GM23338 (cell line): ENCODE measurements at regions not wholly inside any gene's neighbourhood (a gene's known extent, or its start where the extent isn't known, plus 50 kb on each side); places are given as distances from the start of the nearest gene placed in this dataset.

Source experiments
- ATAC-seq: fragments of 200-7000 bp; cut with Tn5 transposase; 3 replicates; pipeline ENCODE4 v1.9.1; 2020
- DNase-seq: peaks from one replicate; pipeline ENCODE4 v3.0.0-alpha.2; 2015; ENCODE audit warnings: low spot score
- H2AFZ ChIP-seq: fragments of 200-600 bp; sonication (generic); 2 replicates; pipeline ENCODE4 v1.8.0; 2016; ENCODE audit warnings: antibody characterized with exemption, mild to moderate bottlenecking, moderate library complexity
- H3F3A ChIP-seq: fragments of 200-600 bp; sonication (generic); replicated peaks from 2 replicates; pipeline ENCODE4 v1.8.0; 2017; ENCODE audit warnings: antibody characterized with exemption, mixed run types, low read depth
- H3K27ac ChIP-seq: fragments of 200-600 bp; sonication (generic); 2 replicates; pipeline ENCODE4 v1.6.1; 2016; ENCODE audit warnings: low read depth
- H3K27me3 ChIP-seq: fragments of 200-600 bp; sonication (generic); 2 replicates; pipeline ENCODE4 v1.8.0; 2016; ENCODE audit warnings: mild to moderate bottlenecking, mixed run types, moderate library complexity; ENCODE audit not compliant: insufficient read depth
- H3K36me3 ChIP-seq: fragments of 200-600 bp; sonication (generic); 2 replicates; pipeline ENCODE4 v1.8.0; 2016; ENCODE audit warnings: mild to moderate bottlenecking; ENCODE audit not compliant: insufficient read depth
- H3K4me1 ChIP-seq: fragments of 200-600 bp; sonication (generic); 2 replicates; pipeline ENCODE4 v1.8.0; 2016; ENCODE audit warnings: mild to moderate bottlenecking, moderate library complexity; ENCODE audit not compliant: insufficient read depth
- H3K4me2 ChIP-seq: fragments of 200-600 bp; sonication (generic); 2 replicates; pipeline ENCODE4 v1.7.1; 2017; ENCODE audit warnings: mixed run types
- H3K4me3 ChIP-seq: fragments of 200-600 bp; sonication (generic); 2 replicates; pipeline ENCODE4 v1.6.1; 2016; ENCODE audit warnings: mixed run types
- H3K79me2 ChIP-seq: fragments of 200-600 bp; sonication (generic); replicated peaks from 2 replicates; pipeline ENCODE4 v1.8.0; 2017; ENCODE audit warnings: mild to moderate bottlenecking; ENCODE audit not compliant: insufficient read depth
- H3K9me2 ChIP-seq: fragments of 200-600 bp; sonication (generic); 2 replicates; pipeline ENCODE4 v1.8.0; 2017; ENCODE audit not compliant: insufficient read depth
- H4K20me1 ChIP-seq: fragments of 200-600 bp; sonication (generic); replicated peaks from 2 replicates; pipeline ENCODE4 v1.8.0; 2017; ENCODE audit warnings: mild to moderate bottlenecking; ENCODE audit not compliant: insufficient read depth
- H3K27ac Mint-ChIP-seq: 2 replicates; pipeline ENCODE4 v1.8.0; 2020; ENCODE audit warnings: inconsistent platforms, mild to moderate bottlenecking, moderate library complexity, mixed read lengths
- H3K27me3 Mint-ChIP-seq: 3 replicates; pipeline ENCODE4 v1.8.0; 2022; ENCODE audit warnings: low read depth, mild to moderate bottlenecking, moderate library complexity, mixed read lengths, inconsistent platforms; ENCODE audit not compliant: insufficient read depth, poor library complexity
- H3K36me3 Mint-ChIP-seq: 3 replicates; pipeline ENCODE4 v1.8.0; 2021; ENCODE audit warnings: low read depth, mild to moderate bottlenecking, inconsistent platforms, moderate library complexity, mixed read lengths
- H3K4me1 Mint-ChIP-seq: 3 replicates; pipeline ENCODE4 v1.8.0; 2020; ENCODE audit warnings: mild to moderate bottlenecking, inconsistent platforms, mixed read lengths
- H3K4me3 Mint-ChIP-seq: 3 replicates; pipeline ENCODE4 v1.8.0; 2021; ENCODE audit warnings: moderate library complexity, mild to moderate bottlenecking, inconsistent platforms, mixed read lengths
- H3K9me3 Mint-ChIP-seq: 3 replicates; pipeline ENCODE4 v1.8.0; 2020; ENCODE audit warnings: moderate library complexity, mild to moderate bottlenecking, inconsistent platforms, mixed read lengths
- CREB1 ChIP-seq: fragments of 250-450 bp; sonication (Bioruptor Pico); IDR thresholded peaks from 2 replicates; pipeline ENCODE4 v1.5.0; 2020; ENCODE audit warnings: low read depth, mild to moderate bottlenecking, moderate library complexity
- EZH2 ChIP-seq: fragments of 200-600 bp; sonication (generic); IDR thresholded peaks from one replicate; pipeline ENCODE4 v1.8.0; 2017; ENCODE audit warnings: antibody characterized with exemption, mild to moderate bottlenecking, low read depth; ENCODE audit not compliant: unreplicated experiment
- JUNB ChIP-seq: IDR thresholded peaks from one replicate; pipeline ENCODE4 v1.6.1; 2016; ENCODE audit warnings: antibody characterized with exemption; ENCODE audit not compliant: unreplicated experiment
- NANOG ChIP-seq: IDR thresholded peaks from 2 replicates; pipeline ENCODE4 v1.6.1; 2016; ENCODE audit warnings: antibody characterized with exemption, borderline replicate concordance
- POLR2AphosphoS5 ChIP-seq: IDR thresholded peaks from 2 replicates; pipeline ENCODE4 v1.6.1; 2016; ENCODE audit warnings: antibody characterized with exemption, low read depth
- REST ChIP-seq: IDR thresholded peaks from one replicate; pipeline ENCODE4 v1.6.1; 2018; ENCODE audit warnings: antibody characterized with exemption; ENCODE audit not compliant: unreplicated experiment
- STAT1 ChIP-seq: IDR thresholded peaks from one replicate; pipeline ENCODE4 v1.6.1; 2016; ENCODE audit warnings: antibody characterized with exemption; ENCODE audit not compliant: unreplicated experiment
- ZNF331 ChIP-seq: fragments of 250-450 bp; sonication (Bioruptor Pico); IDR thresholded peaks from 2 replicates; pipeline ENCODE4 v1.5.0; 2020; ENCODE audit warnings: low read depth, mild to moderate bottlenecking, moderate library complexity
- TF ChIP-seq, protein P1 (sequence below), 2 experiments: fragments of 200-600 bp in 1 of 2; sonication (generic) in 1 of 2; conservative IDR thresholded peaks; 2 replicates each; pipeline versions ENCODE4 v1.5.1 to v1.6.1; 2016 to 2017; ENCODE audit warnings: antibody characterized with exemption in 2 of 2, low read depth in 2 of 2, mild to moderate bottlenecking in 2 of 2, moderate library complexity in 1 of 2
- TF ChIP-seq, protein P2 (sequence below): IDR thresholded peaks from 2 replicates; pipeline ENCODE4 v1.6.1; 2016; ENCODE audit warnings: antibody characterized with exemption

DNA sequence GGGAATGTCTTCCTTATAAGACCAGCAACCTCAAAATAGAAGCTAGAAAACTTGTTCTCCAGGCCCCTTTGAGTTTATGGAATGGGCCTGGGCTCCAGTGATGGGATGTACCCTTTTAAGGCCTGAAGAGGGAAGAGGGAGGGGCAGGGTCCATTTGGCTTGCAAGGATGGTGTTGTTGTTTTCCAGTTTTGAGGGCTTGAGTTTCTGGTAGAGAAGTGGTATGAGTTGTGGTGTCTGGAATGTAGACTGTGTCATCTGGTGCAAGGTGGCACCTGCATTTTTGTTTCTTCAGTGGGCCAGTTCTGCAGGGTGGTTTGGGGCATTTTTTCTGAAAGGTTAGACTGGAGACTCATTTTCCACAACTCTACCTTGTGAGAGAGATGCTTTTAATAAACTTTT, 90.1 kb downstream of the ZNF777 start (continued):
- TF ChIP-seq EZH2 (no peak), STAT1 (no peak), POLR2AphosphoS5 (no peak), JUNB (no peak), CREB1 (CRISPR knock-in tag) (no peak)
- TF ChIP-seq, protein P1, sequence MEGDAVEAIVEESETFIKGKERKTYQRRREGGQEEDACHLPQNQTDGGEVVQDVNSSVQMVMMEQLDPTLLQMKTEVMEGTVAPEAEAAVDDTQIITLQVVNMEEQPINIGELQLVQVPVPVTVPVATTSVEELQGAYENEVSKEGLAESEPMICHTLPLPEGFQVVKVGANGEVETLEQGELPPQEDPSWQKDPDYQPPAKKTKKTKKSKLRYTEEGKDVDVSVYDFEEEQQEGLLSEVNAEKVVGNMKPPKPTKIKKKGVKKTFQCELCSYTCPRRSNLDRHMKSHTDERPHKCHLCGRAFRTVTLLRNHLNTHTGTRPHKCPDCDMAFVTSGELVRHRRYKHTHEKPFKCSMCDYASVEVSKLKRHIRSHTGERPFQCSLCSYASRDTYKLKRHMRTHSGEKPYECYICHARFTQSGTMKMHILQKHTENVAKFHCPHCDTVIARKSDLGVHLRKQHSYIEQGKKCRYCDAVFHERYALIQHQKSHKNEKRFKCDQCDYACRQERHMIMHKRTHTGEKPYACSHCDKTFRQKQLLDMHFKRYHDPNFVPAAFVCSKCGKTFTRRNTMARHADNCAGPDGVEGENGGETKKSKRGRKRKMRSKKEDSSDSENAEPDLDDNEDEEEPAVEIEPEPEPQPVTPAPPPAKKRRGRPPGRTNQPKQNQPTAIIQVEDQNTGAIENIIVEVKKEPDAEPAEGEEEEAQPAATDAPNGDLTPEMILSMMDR (conservative IDR thresholded peaks at IDR 0.05; ENCODE audit: low read depth in 2 of 2), result no peak
- TF ChIP-seq, protein P2, sequence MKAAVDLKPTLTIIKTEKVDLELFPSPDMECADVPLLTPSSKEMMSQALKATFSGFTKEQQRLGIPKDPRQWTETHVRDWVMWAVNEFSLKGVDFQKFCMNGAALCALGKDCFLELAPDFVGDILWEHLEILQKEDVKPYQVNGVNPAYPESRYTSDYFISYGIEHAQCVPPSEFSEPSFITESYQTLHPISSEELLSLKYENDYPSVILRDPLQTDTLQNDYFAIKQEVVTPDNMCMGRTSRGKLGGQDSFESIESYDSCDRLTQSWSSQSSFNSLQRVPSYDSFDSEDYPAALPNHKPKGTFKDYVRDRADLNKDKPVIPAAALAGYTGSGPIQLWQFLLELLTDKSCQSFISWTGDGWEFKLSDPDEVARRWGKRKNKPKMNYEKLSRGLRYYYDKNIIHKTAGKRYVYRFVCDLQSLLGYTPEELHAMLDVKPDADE, result no peak

- Histone ChIP-seq H3K9me2 (peaks cover 4% of the 10 kb centered on the region; the same call in 1 of the 2 replicates), H3K4me3 (no peak overlapping the region), H3K4me1 (no peaks in the 10 kb centered on the region), H3K27ac (no peak overlapping the region), H2AFZ (no peak overlapping the region), H3K79me2 (no peaks in the 10 kb centered on the region), H3F3A (no peaks in the 10 kb centered on the region), H3K36me3 (no peaks in the 10 kb centered on the region), H4K20me1 (no peaks in the 10 kb centered on the region), H3K27me3 (no peaks in the 10 kb centered on the region), H3K4me2 (no peak overlapping the region)
- DNase-seq, result no peak
- ATAC-seq, result no peak
- peaks cover 33% of the 10 kb centered on the region for H3K9me3 Mint-ChIP-seq
- no peak overlapping the region for H3K4me3 Mint-ChIP-seq
- peaks cover 4% of the 10 kb centered on the region for H3K27me3 Mint-ChIP-seq
- H3K27ac Mint-ChIP-seq, result no peak overlapping the region
- H3K4me1 Mint-ChIP-seq, result no peaks in the 10 kb centered on the region
- TF ChIP-seq REST (no peak), POLR2AphosphoS5 (no peak), NANOG (no peak), JUNB (no peak), ZNF331 (CRISPR knock-in tag) (no peak), STAT1 (no peak)
- TF ChIP-seq, protein P1 (conservative IDR thresholded peaks at IDR 0.05; ENCODE audit: low read depth in 2 of 2), result no peak
- H3K36me3 Mint-ChIP-seq, result peaks cover 12% of the 10 kb centered on the region; the same call in 2 of the 3 replicates
These were observed 87.8 kb downstream of the ZNF777 start for GRCh38 chr7:149373089-149373488.
